SW480 (cell line): ENCODE measurements at regions not wholly inside any gene's neighbourhood (a gene's known extent, or its start where the extent isn't known, plus 50 kb on each side); places are given as distances from the start of the nearest gene placed in this dataset.

Experiments used
- DNase-seq: peaks from one replicate; pipeline ENCODE4 v3.0.0-alpha.2; 2016; ENCODE audit warnings: low spot score

DNA sequence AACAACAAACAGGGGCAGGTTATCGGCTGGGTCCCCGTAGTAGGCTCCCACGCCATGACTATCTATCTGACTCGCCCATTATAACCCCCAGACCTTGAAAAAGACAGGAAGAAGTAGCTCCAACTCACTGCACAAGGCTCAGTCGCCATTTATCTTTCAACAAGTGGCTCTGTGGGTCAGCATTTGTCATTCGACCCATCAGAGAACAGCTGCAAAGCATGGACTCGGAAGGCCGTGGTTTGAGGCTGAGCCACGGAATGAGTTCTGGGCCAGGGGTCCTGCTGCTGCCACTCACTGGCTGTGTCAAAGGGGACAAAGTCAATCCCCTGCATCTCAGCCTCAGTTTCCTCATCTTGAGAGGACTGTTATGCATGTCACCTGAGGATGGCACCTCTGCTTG lies 131.0 kb downstream of the DMRTA2 start:
- no peak for DNase-seq

DNA sequence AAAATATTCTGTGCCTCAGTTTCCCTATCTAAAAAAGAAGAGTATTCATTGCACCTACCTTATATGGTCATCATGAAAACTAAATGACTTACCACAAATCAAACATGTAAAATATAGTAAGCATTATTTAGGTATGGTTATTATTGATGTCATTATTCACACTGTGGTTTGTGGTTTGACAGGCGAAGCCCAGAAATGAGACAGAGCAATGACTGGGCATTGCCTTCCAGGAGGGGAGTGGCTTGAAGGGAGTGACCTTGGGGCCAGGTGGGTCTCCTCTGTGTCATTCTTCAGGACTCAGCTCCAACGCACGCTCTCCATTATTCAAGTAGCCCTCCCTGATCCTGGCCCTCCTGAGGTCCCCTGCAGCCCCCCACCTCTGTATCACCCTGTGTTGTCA lies 133.7 kb downstream of the DMRTA2 start:
- DNase-seq = peak; percentile 6

DNA sequence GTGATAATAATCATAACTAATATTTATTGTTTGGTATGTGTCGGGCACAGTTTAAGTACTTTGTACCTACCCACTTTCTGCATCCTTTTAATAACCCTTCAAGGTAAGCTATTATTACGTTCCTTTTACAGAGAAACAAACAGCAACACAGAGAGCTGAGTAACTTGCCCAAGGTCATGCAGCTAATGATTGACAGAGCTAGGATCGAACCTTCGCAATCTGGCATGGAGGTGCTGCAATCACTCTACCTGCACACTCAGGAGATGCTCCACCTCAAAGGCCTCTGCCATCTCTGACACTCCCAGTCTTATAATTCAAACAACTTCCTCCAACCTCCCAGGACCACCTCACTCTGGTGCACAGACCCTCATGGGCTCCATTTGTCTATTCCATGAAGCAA lies 137.2 kb downstream of the DMRTA2 start:
- DNase-seq = no peak

DNA sequence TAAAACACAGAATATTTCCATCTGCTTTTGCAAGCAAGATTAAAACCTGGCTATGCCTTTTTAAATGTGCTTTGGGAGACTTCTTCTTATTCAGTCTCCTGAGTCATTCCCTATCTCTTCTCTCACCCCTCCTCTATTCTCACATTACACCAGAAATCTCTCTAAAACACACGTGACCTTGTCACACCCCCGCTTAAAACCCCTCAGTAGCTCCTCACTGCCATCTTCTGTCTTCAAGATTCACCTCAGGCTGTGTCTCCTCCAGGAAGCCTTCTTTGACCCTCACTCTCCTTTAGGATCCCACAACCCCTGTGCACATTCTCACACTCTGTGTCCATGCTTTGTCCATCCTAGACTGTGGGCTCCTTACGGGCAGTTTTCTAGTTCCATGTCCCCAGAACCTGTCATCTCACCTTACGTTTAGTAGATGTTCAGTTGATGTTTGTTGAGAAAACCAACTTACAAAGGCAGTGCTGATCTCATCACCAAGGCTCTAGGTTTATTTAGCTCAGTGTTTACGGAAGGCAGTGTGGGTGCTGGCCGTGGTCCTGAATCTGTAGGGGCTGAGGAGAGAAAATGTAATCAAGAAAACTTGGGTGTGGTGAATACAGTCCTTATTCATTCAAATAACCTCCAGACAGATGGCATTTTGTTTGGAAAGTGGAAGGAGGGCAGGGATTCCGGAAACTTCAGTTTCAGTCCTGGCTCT lies 143.5 kb downstream of the DMRTA2 start:
- DNase-seq = peak; percentile 8

DNA sequence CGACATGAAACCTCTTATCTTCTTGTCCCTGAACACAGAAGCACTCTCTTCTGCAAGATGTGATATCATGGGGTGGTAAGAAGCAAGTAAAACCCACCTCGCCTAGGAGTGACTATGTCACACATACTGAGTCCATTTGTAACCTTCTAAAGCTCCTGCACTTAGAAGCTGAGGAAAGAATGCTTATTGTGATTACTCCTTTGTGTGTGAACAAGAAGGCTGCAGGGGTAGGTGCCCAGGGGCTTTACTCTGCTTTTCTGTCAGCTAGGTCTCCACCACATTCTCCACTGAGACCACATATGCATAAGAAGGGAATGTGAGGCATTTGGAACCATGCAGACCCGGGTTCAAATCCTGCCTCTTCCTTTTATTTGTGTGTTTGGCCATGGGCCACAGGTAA lies 144.3 kb downstream of the DMRTA2 start:
- no peak for DNase-seq

DNA sequence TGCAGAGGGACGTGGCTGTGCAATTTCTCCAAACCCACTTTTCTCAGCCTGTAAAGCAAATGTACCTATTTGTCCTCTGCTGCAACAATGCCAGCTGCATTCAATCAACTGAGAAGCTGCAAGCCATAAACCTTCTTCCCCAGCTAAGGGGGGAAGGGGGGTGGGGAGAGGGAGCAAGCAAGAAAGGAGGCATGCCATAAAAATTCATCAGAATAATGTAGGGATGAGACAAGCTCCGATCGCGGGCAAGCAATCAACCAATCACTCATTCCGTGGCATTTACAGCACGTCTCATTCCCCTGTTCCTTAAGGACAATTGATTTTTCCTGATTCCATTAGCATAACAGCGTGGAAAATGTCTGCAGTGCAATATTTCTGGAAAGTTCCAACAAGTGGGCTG lies 144.8 kb downstream of the DMRTA2 start:
- DNase-seq = no peak

DNA sequence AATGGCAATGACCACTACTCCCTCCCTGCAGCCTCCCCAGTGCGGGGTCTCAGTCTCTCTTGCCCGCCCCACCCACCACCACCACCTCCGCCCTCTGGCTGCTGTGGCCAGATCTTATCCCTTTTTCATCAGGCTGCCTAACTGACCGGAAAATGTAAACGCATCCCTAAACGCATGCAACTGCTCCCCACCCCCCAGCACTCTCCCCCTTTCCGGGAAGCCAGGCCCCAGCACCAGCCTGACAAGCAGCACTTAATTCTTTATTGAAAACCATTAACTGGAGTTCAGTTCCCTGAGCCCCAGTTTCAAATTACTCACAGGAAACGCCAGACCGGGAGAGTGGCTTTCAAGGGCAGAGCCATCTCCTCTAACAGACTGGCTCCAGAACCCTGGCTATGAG lies 147.7 kb downstream of the DMRTA2 start:
- no peak for DNase-seq

DNA sequence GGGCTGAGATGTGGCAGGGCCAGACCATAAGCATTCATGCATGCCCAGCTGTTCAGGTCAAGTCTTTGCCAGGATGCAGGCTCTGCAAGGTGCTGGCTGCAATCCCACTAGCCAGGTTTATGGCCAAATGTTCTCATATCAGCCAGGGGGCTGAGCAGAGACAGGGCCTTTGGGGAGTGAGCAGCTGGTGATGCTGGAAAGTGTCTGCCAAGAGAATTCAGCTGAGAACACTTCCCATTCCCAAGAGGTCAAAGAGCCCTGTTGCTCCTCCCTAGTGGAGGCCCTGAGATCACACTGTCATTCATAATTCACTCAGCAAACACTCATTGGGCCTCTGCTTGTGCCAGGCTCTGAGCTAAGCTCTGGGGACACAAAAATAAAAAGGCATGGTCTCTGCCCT lies 150.3 kb downstream of the DMRTA2 start:
- DNase-seq = no peak

DNA sequence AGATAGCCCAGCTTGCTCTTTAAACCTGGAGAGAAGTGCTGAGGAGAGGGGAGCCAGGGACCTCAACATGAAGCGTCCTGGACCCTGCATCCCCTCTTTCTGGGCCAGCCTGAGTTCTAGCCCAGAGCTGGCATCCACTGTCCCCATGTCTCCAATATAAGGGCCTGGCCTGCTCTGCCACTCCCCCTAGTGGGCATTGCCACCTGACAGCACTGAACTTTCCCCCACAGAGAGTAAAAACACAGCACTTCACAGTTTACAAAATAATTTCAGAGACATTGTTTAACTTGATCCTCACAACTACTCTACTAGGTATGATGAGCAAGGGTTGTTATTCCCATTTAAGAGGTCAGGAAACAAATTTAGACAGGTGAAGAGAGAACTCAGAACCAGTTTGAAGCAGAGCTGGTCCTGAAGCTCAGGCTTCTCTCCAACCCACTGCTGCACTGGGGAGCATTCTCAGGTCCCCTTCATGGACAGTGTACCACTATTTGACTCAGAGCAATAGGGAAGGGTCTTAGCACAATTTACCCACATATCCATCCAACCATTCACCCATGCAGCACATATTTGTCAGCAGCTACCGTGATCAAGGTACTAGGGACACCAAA lies 151.2 kb downstream of the DMRTA2 start:
- DNase-seq = peak; percentile 20

DNA sequence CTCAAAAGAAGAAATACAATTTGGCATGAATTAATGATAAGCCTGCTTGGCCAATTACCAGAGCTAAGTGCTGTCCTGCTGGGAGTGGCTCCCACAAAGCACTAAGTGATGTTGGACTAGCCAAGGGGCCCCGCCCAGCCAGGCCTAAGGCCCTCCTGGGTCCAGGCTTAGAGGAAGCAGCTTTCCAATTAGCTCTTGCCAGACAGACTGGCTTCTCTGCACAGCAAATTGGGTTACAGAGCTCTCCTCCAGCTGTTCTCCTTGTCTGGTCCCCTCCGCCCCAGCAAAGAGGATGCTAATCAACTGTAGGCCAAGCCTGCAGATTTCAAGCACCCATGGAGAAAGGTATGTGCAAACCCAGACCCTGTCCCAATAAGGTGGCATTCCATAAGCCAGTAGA lies 151.9 kb downstream of the DMRTA2 start:
- DNase-seq = no peak

DNA sequence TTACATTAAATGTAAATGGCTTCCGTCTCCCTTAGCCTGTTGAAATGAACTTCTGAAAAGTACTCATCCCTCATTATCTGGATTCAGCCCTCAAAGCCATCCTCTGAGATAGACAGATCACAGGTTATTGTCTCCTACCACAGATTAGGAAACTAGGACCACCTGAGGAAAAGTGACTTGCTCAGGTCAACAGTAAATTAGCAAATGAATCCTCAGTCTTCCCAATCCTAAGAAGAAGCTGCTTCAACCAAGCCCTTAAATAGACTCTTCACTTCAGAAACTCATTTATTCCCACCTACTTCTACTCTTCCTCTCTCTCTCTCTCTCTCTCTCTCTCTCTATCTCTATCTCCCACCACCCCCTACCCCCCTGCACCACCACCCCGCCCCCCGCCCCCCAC lies 152.3 kb downstream of the DMRTA2 start:
- no peak for DNase-seq

DNA sequence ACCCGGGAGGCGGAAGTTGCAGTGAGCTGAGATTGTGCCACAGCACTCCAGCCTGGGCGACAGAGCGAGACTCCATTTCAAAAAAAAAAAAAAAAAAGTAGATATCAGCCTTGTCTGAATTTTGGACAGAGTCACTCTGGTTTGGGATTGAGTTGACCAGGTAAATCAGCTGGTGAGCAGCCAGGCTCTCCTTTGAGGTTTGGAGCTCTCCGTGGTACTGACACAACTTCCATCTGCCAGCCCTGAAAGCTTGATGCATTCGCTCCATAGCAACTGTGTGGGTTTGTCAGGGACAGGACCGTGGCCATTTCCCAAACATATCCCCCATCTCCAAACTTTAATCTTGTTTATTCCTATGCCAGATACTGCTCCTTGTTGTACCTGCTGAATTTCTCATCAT lies 155.2 kb downstream of the DMRTA2 start:
- DNase-seq = peak; percentile 16

DNA sequence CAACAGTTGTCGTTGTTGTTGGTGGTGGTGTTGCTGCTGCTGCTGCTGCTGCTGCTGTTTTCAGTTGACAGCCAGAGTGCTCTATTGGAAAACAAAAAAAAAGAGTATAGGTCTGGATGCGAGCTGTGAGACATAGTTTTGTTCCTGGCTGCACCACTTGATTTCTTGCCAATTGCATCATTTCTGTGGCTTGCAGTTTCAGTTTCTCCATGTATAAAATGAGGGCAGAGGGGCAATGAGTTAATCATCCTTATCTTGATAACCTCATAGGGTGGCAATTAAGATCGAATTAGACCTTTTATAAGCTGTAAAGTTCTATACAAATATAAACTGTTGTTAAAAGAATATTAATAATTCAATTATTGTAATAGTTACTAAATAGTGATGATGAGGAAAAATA lies 156.7 kb downstream of the DMRTA2 start:
- peak; percentile 46 for DNase-seq

DNA sequence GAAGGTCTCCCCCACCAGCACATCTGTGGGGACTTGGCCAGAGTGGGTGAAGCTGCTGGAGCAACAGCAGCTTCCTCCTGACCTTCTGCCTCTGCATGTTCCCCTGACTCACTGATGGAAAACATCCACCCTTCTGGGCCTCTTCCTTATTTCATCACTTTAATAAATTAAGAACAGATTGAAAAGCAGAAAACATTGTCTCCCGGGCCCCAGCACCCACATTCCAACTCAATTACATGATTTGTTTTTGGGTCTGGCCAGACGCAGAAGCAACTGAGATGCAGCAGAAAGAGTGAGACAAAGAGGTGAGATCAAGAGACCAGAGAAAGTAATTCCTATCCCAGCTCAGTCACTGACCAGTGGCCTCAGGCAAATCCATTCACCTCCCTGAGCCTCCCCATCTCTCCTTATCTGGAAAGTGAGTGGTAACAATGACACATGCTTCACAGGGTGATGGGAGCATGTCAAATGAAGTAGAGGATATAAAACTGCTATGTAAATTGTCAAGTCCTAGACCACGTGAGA lies 157.1 kb downstream of the ELAVL4 start:
- DNase-seq = no peak

DNA sequence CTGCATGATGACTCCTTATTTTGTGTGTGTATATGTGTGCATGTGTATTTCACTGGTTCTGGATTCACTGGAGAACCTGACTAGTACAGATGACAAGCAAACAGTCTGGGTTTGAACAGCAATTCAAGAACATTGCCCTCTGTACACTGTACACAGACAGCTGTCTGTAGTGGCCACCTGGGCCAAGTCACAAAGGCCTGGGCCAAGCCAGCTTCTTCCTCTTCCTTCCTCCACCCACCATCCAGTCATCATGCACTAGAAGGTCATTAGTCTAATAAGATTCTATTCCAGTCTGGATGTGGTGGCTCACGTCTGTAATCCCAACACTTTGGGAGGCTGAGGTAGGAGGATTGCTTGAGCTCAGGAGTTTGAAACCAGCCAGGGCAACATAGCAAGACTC lies 155.9 kb downstream of the ELAVL4 start:
- no peak for DNase-seq

DNA sequence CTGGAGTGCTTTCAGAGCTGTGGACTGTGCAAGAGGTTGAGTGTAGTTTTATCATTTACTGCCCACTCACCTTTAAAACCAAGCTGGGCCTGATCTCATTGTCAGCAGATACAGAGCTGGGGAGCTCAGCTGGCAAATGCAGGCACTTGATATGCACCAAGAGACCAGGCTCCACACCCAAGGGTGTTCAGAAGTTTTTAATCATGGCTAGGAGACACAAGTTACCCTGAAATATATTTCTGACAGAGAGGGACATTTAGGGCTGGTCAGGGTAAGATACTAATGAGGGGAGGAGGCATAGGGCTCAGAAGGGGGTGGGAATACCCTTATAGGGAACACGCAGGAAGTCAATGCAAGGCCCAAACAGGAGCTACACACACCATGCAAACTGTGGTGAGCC lies 153.7 kb downstream of the ELAVL4 start:
- DNase-seq = no peak

DNA sequence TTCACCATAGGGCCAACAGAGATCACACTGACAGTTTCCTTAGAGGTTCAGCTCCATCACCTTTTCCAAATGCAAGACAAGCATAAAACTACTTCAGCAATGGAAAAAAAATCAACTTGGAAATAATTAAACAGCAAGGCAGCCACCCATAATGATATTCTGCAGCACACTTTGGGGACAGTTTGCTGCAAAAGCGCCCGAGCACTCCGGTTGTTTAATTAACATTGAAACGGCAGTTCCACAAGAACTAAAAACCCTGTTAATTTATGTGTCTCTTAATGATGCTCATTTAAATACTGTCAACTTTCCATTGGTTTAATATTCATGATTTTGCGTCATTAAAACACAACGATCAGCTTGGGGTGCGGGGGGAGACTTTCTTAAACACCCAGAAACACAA lies 153.2 kb downstream of the ELAVL4 start:
- DNase-seq = no peak

DNA sequence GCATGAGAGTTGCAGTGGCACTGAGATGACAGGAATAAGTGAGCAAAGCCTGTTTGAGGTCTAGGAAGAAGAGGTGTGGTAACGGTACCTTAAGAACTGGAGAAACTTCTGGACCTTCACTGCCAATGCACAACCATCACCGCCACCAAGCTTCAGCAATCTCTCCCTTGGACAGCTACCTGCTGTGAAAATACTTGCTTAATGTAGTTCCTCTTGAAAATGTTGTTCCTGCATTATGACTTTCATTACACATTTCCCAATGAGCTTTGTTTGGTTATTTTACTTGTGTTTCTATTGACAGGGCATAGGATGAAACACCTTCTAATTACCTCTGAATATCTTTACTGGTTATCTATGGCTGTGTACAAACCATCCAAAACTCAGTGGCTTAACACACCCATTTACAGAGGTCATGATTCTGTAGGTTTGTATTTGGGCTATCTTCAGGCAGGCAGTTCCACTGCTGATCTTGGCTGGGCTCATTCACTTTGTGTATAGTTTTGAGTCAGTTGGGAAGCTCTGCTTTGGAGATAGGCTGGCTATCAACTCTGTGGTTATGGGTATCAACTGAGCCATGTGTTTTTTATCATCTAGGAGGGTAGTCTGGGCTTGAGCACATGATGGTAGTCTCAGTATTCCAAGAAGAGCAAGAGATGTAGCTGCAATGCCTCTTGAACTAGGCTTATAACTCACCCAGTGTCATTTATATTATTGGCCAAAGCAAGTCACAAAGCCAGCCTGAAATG lies 149.4 kb downstream of the ELAVL4 start:
- no peak for DNase-seq

DNA sequence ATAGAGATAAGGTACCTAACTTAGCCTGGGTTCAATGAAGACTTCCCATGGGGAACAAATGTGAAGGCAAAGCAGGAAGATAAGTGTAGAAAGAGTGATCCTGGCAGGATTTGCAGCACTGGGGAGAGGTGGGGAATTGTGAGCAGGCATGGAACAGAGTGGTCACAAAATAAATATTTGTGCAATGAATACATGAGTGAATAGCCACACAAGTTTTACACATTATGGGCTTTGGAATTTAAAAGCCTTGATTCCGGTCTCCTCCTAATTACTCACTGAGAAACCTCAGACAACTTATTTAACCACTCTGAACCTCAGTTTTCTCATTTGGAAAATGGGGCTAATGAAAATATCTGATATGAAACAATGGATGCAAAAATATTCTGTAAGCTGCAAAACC lies 148.3 kb downstream of the ELAVL4 start:
- no peak for DNase-seq
